SU-DHL-6 (cell line): ENCODE measurements at regions not wholly inside any gene's neighbourhood (a gene's known extent, or its start where the extent isn't known, plus 50 kb on each side); places are given as distances from the start of the nearest gene placed in this dataset.
A peak's percentile ranks its signal among the peaks of the same experiment; 100 is the strongest.

Experiments used
- H2AFZ ChIP-seq: fragments of 200-600 bp; sonication (generic); 2 replicates; pipeline ENCODE4 v1.6.1; 2014; ENCODE audit warnings: low read depth, mild to moderate bottlenecking, moderate library complexity, mixed read lengths, antibody characterized with exemption, low read length; ENCODE audit not compliant: severe bottlenecking
- H3F3A ChIP-seq: fragments of 200-600 bp; shearing (Covaris generic); 2 replicates; pipeline ENCODE4 v1.6.0; 2016; ENCODE audit warnings: antibody characterized with exemption, mild to moderate bottlenecking; ENCODE audit not compliant: insufficient read depth
- H3K27ac ChIP-seq: fragments of 200-600 bp; sonication (generic); 2 replicates; pipeline ENCODE4 v1.5.1; 2016; ENCODE audit warnings: low read depth, mild to moderate bottlenecking, low read length, moderate library complexity, mixed read lengths
- H3K27me3 ChIP-seq: fragments of 200-600 bp; sonication (generic), shearing (Covaris generic); 2 replicates; pipeline ENCODE4 v1.6.0; 2014; ENCODE audit warnings: mild to moderate bottlenecking, low read length
- H3K36me3 ChIP-seq: fragments of 200-600 bp; sonication (generic); 2 replicates; pipeline ENCODE4 v1.6.1; 2014; ENCODE audit warnings: mild to moderate bottlenecking, low read length, mixed read lengths
- H3K4me2 ChIP-seq: fragments of 300-600, 200-600 bp; shearing (Covaris generic), sonication (generic); 2 replicates; pipeline ENCODE4 v1.6.0; 2014; ENCODE audit warnings: low read length, low read depth, mild to moderate bottlenecking; ENCODE audit not compliant: poor library complexity, severe bottlenecking
- H3K4me3 ChIP-seq: fragments of 200-600 bp; sonication (generic); 2 replicates; pipeline ENCODE4 v1.5.1; 2014; ENCODE audit warnings: antibody characterized with exemption, low read length, mild to moderate bottlenecking, mixed read lengths; ENCODE audit not compliant: insufficient read depth, poor library complexity, severe bottlenecking
- H3K79me2 ChIP-seq: fragments of 200-600 bp; sonication (generic); 2 replicates; pipeline ENCODE4 v1.6.1; 2014; ENCODE audit warnings: mild to moderate bottlenecking, low read length, moderate library complexity; ENCODE audit not compliant: insufficient read depth
- H3K9ac ChIP-seq: fragments of 200-600 bp; sonication (generic); 2 replicates; pipeline ENCODE4 v1.7.0; 2014; ENCODE audit warnings: mild to moderate bottlenecking, low read length
- H3K9me2 ChIP-seq: fragments of 200-600 bp; sonication (generic); replicated peaks from 2 replicates; pipeline ENCODE4 v1.6.1; 2014; ENCODE audit warnings: low read length; ENCODE audit not compliant: insufficient read depth
- H3K9me3 ChIP-seq: fragments of 200-600 bp; sonication (generic); 2 replicates; pipeline ENCODE4 v1.6.1; 2014; ENCODE audit warnings: low read length, mixed read lengths; ENCODE audit not compliant: insufficient read depth
- H4K20me1 ChIP-seq: fragments of 200-600 bp; sonication (generic); 2 replicates; pipeline ENCODE4 v1.6.1; 2014; ENCODE audit warnings: low read depth, mild to moderate bottlenecking, antibody characterized with exemption, low read length, moderate library complexity, mixed read lengths
- CTCF ChIP-seq: fragments of 200-600 bp; sonication (generic); IDR thresholded peaks from one replicate; pipeline ENCODE4 v1.5.1; 2017; ENCODE audit warnings: antibody characterized with exemption, mild to moderate bottlenecking, low read length, moderate library complexity; ENCODE audit not compliant: insufficient read depth, poor library complexity, severe bottlenecking
- EZH2phosphoT487 ChIP-seq: fragments of 200-600 bp; sonication (generic), shearing (Covaris generic); conservative IDR thresholded peaks from 2 replicates; pipeline ENCODE4 v1.6.1; 2018; ENCODE audit warnings: mild to moderate bottlenecking, antibody characterized with exemption, low read length, moderate library complexity, mixed read lengths

DNA sequence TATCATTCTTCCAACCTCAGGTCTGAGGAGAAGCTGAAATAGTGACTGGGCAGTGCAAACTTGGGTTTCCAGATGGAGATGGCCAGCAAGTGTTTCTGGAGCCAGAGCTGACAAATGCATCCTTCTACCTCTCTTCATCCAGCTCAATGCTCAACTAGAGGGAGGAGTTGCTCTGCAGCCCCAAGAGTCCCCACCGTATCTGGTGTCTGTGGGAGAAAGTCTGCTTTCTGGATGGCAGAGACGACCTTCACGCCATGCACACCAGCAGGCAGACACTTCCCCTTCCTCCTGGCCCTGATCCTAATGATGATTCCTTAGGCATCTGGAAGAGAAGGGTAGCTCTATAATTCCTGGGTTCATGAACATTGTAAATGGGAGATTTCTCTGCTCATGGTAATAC is 127.4 kb upstream of the SPACA1 start:
- no peaks in the 10 kb centered on the region for H3K9me2 ChIP-seq
- H3F3A ChIP-seq, result peaks cover 81% of the 10 kb centered on the region
- peaks cover 4% of the 10 kb centered on the region; the same call in 1 of the 2 replicates for H3K9me3 ChIP-seq
- H3K4me3 ChIP-seq, result peak overlapping the region; percentile 57
- no peaks in the 10 kb centered on the region; the same call in 1 of the 2 replicates for H3K79me2 ChIP-seq
- no peaks in the 10 kb centered on the region for H3K27me3 ChIP-seq
- peak overlapping the region; percentile 99 for H3K27ac ChIP-seq
- no peaks in the 10 kb centered on the region for H4K20me1 ChIP-seq
- TF ChIP-seq CTCF (no peak), EZH2phosphoT487 (no peak)
- H3K4me2 ChIP-seq, result peak overlapping the region; percentile 96
- H3K9ac ChIP-seq, result peak overlapping the region; percentile 88
- H3K36me3 ChIP-seq, result no peaks in the 10 kb centered on the region
- H2AFZ ChIP-seq, result no peak overlapping the region

- Histone ChIP-seq H3K4me3 (peak overlapping the region; percentile 27), H3K4me2 (peak overlapping the region; percentile 96), H3F3A (peaks cover 81% of the 10 kb centered on the region), H3K9me3 (peaks cover 4% of the 10 kb centered on the region; the same call in 1 of the 2 replicates), H4K20me1 (no peaks in the 10 kb centered on the region), H3K9ac (peak overlapping the region; percentile 88), H3K27ac (peak overlapping the region; percentile 99), H3K79me2 (no peaks in the 10 kb centered on the region; the same call in 1 of the 2 replicates), H3K9me2 (no peaks in the 10 kb centered on the region), H2AFZ (no peak overlapping the region), H3K27me3 (no peaks in the 10 kb centered on the region), H3K36me3 (no peaks in the 10 kb centered on the region)
- no peak for TF ChIP-seq EZH2phosphoT487
- no peak for TF ChIP-seq CTCF
Observed at GRCh38 chr6:87919416-87919815, 128.2 kb upstream of the SPACA1 start.

- Histone ChIP-seq H3K9ac (peak overlapping the region; percentile 88), H3F3A (peaks cover 81% of the 10 kb centered on the region), H3K4me2 (peak overlapping the region; percentile 96), H3K4me3 (peak overlapping the region; percentile 27), H3K27ac (peak overlapping the region; percentile 99), H2AFZ (no peak overlapping the region), H3K36me3 (no peaks in the 10 kb centered on the region), H3K9me3 (peaks cover 4% of the 10 kb centered on the region; the same call in 1 of the 2 replicates), H3K79me2 (no peaks in the 10 kb centered on the region; the same call in 1 of the 2 replicates), H4K20me1 (no peaks in the 10 kb centered on the region), H3K9me2 (no peaks in the 10 kb centered on the region), H3K27me3 (no peaks in the 10 kb centered on the region)
- TF ChIP-seq EZH2phosphoT487 (no peak), CTCF (no peak)
Observed at GRCh38 chr6:87919001-87919400, 128.6 kb upstream of the SPACA1 start.
